ENCODE measurements at regions not wholly inside any gene's neighbourhood (a gene's known extent, or its start where the extent isn't known, plus 50 kb on each side); places are given as distances from the start of the nearest gene placed in this dataset.

DNA sequence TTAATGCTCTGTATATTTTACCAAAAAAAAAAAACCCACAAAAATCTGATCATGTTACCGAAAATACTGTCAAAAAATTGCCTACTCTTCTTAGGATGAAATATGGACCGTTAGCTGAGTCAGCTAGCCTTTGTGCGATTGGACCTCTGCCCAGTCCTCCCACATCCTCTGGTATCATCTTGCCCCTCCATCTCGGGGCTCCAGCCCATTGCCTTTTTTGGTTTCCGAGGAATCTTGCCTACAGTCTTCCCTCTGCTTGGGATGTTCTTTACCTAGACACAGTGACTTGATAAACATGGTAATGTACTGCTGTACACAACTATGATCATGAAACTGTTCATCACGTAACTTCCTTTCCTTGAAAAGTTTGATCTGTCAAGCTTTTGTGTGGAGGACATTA lies 371.4 kb downstream of the SV2B start:
- H3K27ac ChIP-seq (ENCODE audit: low read depth, low read length) = no peak overlapping the region
- H3K4me3 ChIP-seq (replicated peaks in 1 of 2; ENCODE audit: low read depth in 1 of 2, low read length in 2 of 2) = no peak overlapping the region
- no peaks in the 10 kb centered on the region for H3K36me3 ChIP-seq (ENCODE audit: control insufficient read depth in 1 of 2, insufficient read depth in 2 of 2, low read length in 2 of 2)
- ChIA-PET CTCF (no interaction called here), RAD21 (ENCODE audit: low non-redundant PET in 1 of 2, low total read pairs in 2 of 2, uncharacterized antibody in 2 of 2, unreplicated experiment in 2 of 2) (no interaction called here), POLR2A (no interaction called here)
- H4K20me1 ChIP-seq (ENCODE audit: insufficient read depth) = no peaks in the 10 kb centered on the region
- no peak for TF ChIP-seq EGR1 (IDR thresholded peaks at IDR 0.05; ENCODE audit: low read depth)
- no peaks in the 10 kb centered on the region for H3K4me1 ChIP-seq (ENCODE audit: control insufficient read depth in 1 of 2, insufficient read depth in 2 of 2, low read length in 2 of 2)
- H3K9ac ChIP-seq (ENCODE audit: low read length) = no peak overlapping the region
- BruUV-seq (replicated peaks) = no TSS peak
- H3K27me3 ChIP-seq (ENCODE audit: insufficient read depth, low read length) = 0 out of 2 replicates have a peak, but pooled peaks cover 10% of the 10 kb centered on the region
- H3K9me3 ChIP-seq (ENCODE audit: control insufficient read depth in 1 of 2, insufficient read depth in 1 of 2, low read depth in 1 of 2, low read length in 2 of 2) = no peaks in the 10 kb centered on the region
- no peaks in the 10 kb centered on the region for H3K9me2 ChIP-seq (ENCODE audit: insufficient read depth)
- no peak overlapping the region for H2AFZ ChIP-seq (ENCODE audit: low read depth, low read length, poor library complexity, severe bottlenecking)
- intact Hi-C loops (cut with micrococcal nuclease) = no loop called here
- no peak for ATAC-seq
- no peak overlapping the region for H3K4me2 ChIP-seq (ENCODE audit: low read length)
- no peak for DNase-seq (ENCODE audit: low read depth, low spot score)
- no peaks in the 10 kb centered on the region for H3K79me2 ChIP-seq (ENCODE audit: insufficient read depth, low read length)

DNA sequence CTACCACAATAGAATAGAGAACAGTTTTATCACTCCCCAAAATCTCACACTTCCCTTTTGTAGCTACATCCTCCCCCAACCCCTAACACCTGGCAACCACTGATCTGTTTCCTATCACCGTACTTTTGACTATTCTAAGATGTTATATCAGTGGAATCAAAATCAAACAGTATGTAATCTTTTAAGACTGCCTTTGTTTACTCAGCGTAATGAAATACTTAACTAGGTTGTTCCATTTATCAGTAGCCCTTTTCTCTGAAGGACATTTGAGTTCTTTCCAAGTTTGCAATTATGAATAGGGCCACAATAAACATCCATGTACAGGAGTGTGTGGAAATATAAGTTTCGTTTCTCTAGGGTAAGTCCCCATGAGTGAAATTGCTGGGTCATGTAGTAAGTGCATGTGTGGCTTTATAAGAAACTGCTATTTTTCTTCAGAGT lies 372.3 kb downstream of the SV2B start:
- no peaks in the 10 kb centered on the region for H3K9me3 ChIP-seq (ENCODE audit: control insufficient read depth in 1 of 2, insufficient read depth in 1 of 2, low read depth in 1 of 2, low read length in 2 of 2)
- no peak overlapping the region for H3K4me2 ChIP-seq (ENCODE audit: low read length)
- ChIA-PET POLR2A (no interaction called here), RAD21 (ENCODE audit: low non-redundant PET in 1 of 2, low total read pairs in 2 of 2, uncharacterized antibody in 2 of 2, unreplicated experiment in 2 of 2) (no interaction called here), CTCF (no interaction called here)
- no peaks in the 10 kb centered on the region for H4K20me1 ChIP-seq (ENCODE audit: insufficient read depth)
- DNase-seq (ENCODE audit: low read depth, low spot score) = no peak
- H3K4me1 ChIP-seq (ENCODE audit: control insufficient read depth in 1 of 2, insufficient read depth in 2 of 2, low read length in 2 of 2) = no peaks in the 10 kb centered on the region
- 0 out of 2 replicates have a peak, but pooled peaks cover 10% of the 10 kb centered on the region for H3K27me3 ChIP-seq (ENCODE audit: insufficient read depth, low read length)
- intact Hi-C loops (cut with micrococcal nuclease) = no loop called here
- no peak overlapping the region for H3K27ac ChIP-seq (ENCODE audit: low read depth, low read length)
- no peak for ATAC-seq
- no peaks in the 10 kb centered on the region for H3K9me2 ChIP-seq (ENCODE audit: insufficient read depth)
- BruUV-seq (replicated peaks) = no TSS peak
- H3K4me3 ChIP-seq (replicated peaks in 1 of 2; ENCODE audit: low read depth in 1 of 2, low read length in 2 of 2) = no peak overlapping the region
- H3K79me2 ChIP-seq (ENCODE audit: insufficient read depth, low read length) = no peaks in the 10 kb centered on the region
- no peaks in the 10 kb centered on the region for H3K36me3 ChIP-seq (ENCODE audit: control insufficient read depth in 1 of 2, insufficient read depth in 2 of 2, low read length in 2 of 2)
- H3K9ac ChIP-seq (ENCODE audit: low read length) = no peak overlapping the region
- TF ChIP-seq YY1 (IDR thresholded peaks at IDR 0.05; ENCODE audit: extremely low read depth, insufficient replicate concordance, low read depth, low read length) = no peak
- no peak for TF ChIP-seq EZH2phosphoT487 (IDR thresholded peaks at IDR 0.05; ENCODE audit: borderline replicate concordance)
- TF ChIP-seq, protein P1, sequence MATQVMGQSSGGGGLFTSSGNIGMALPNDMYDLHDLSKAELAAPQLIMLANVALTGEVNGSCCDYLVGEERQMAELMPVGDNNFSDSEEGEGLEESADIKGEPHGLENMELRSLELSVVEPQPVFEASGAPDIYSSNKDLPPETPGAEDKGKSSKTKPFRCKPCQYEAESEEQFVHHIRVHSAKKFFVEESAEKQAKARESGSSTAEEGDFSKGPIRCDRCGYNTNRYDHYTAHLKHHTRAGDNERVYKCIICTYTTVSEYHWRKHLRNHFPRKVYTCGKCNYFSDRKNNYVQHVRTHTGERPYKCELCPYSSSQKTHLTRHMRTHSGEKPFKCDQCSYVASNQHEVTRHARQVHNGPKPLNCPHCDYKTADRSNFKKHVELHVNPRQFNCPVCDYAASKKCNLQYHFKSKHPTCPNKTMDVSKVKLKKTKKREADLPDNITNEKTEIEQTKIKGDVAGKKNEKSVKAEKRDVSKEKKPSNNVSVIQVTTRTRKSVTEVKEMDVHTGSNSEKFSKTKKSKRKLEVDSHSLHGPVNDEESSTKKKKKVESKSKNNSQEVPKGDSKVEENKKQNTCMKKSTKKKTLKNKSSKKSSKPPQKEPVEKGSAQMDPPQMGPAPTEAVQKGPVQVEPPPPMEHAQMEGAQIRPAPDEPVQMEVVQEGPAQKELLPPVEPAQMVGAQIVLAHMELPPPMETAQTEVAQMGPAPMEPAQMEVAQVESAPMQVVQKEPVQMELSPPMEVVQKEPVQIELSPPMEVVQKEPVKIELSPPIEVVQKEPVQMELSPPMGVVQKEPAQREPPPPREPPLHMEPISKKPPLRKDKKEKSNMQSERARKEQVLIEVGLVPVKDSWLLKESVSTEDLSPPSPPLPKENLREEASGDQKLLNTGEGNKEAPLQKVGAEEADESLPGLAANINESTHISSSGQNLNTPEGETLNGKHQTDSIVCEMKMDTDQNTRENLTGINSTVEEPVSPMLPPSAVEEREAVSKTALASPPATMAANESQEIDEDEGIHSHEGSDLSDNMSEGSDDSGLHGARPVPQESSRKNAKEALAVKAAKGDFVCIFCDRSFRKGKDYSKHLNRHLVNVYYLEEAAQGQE (IDR thresholded peaks at IDR 0.05; ENCODE audit: low read depth) = no peak
- TF ChIP-seq CBX3 (IDR thresholded peaks at IDR 0.05; ENCODE audit: low read depth) = no peak
- TF ChIP-seq JUND (IDR thresholded peaks at IDR 0.05) = no peak
- no peak for TF ChIP-seq ZFX (IDR thresholded peaks at IDR 0.05)
- no peak for TF ChIP-seq SRF (IDR thresholded peaks at IDR 0.05; ENCODE audit: low read depth)
- no peak for TF ChIP-seq SP1 (IDR thresholded peaks at IDR 0.05; ENCODE audit: low read depth)
- TF ChIP-seq EZH2 (IDR thresholded peaks at IDR 0.05) = no peak
- TF ChIP-seq ELF1 (IDR thresholded peaks at IDR 0.05; ENCODE audit: borderline replicate concordance, low read depth) = no peak
- no peak for TF ChIP-seq ZNF274 (IDR thresholded peaks at IDR 0.05; ENCODE audit: low read depth, low read length)
- TF ChIP-seq CEBPB (IDR thresholded peaks at IDR 0.05; ENCODE audit: low read depth) = no peak
- TF ChIP-seq, protein P2, sequence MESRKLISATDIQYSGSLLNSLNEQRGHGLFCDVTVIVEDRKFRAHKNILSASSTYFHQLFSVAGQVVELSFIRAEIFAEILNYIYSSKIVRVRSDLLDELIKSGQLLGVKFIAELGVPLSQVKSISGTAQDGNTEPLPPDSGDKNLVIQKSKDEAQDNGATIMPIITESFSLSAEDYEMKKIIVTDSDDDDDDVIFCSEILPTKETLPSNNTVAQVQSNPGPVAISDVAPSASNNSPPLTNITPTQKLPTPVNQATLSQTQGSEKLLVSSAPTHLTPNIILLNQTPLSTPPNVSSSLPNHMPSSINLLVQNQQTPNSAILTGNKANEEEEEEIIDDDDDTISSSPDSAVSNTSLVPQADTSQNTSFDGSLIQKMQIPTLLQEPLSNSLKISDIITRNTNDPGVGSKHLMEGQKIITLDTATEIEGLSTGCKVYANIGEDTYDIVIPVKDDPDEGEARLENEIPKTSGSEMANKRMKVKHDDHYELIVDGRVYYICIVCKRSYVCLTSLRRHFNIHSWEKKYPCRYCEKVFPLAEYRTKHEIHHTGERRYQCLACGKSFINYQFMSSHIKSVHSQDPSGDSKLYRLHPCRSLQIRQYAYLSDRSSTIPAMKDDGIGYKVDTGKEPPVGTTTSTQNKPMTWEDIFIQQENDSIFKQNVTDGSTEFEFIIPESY (IDR thresholded peaks at IDR 0.05; ENCODE audit: extremely low read depth, insufficient replicate concordance, low read length) = no peak
- H2AFZ ChIP-seq (ENCODE audit: low read depth, low read length, poor library complexity, severe bottlenecking) = no peak overlapping the region

Data from HCT116 (cell line).